HL-60 (cell line): ENCODE measurements at regions not wholly inside any gene's neighbourhood (a gene's known extent, or its start where the extent isn't known, plus 50 kb on each side); places are given as distances from the start of the nearest gene placed in this dataset.

ENCODE experiments used
- CTCF ChIP-seq: IDR thresholded peaks from one replicate; pipeline ENCODE4 v1.5.1; 2011; ENCODE audit warnings: low read length, control low read depth, inconsistent platforms; ENCODE audit not compliant: insufficient read depth
- POLR2AphosphoS5 ChIP-seq: IDR thresholded peaks from 2 replicates; pipeline ENCODE4 v1.6.1; 2012; ENCODE audit warnings: low read depth
- SPI1 ChIP-seq: IDR thresholded peaks from 2 replicates; pipeline ENCODE4 v1.6.1; 2012; ENCODE audit warnings: low read depth, mild to moderate bottlenecking, borderline replicate concordance

GRCh38 chr20:37611852-37612251 is 82.0 kb upstream of the CTNNBL1 start:
- TF ChIP-seq POLR2AphosphoS5 (no peak), CTCF (no peak), SPI1 (no peak)
